Endothelial cell of umbilical vein (primary cell): ENCODE measurements at regions not wholly inside any gene's neighbourhood (a gene's known extent, or its start where the extent isn't known, plus 50 kb on each side); places are given as distances from the start of the nearest gene placed in this dataset.
A peak's percentile ranks its signal among the peaks of the same experiment; 100 is the strongest.

Source experiments
- BruUV-seq: library from RNA; stranded (reverse); fragments of 400-500 nt; replicated peaks from 2 replicates; lab custom pipeline; 2021; lab: Mats Ljungman, UMichigan
- CTCF ChIA-PET: fragments of 300-600, 350-600 bp; sonication (Branson Sonifier 250); formaldehyde crosslinking; loops from one replicate; lab custom pipeline; 2021; ENCODE audit warnings: antibody characterized with exemption, inconsistent platforms; lab: Charles Lee
- POLR2A ChIA-PET: fragments of 300-600, 350-600 bp; sonication (Branson Sonifier 250); formaldehyde crosslinking; loops from one replicate; lab custom pipeline; 2021; ENCODE audit warnings: antibody characterized with exemption, inconsistent platforms; lab: Charles Lee
- DNase-seq: peaks from one replicate; pipeline ENCODE4 v3.0.0-alpha.2; 2011; ENCODE audit warnings: low read depth, low spot score
- FAIRE-seq: peaks from 2 replicates; lab custom pipeline; 2011; peaks lifted over from hg19 to GRCh38; lab: Jason Lieb, UNC
- H2AFZ ChIP-seq: 2 replicates; pipeline ENCODE4 v1.6.0; 2012; ENCODE audit warnings: low read depth, low read length, control low read depth, inconsistent platforms
- H3K27ac ChIP-seq: 2 replicates; pipeline ENCODE4 v1.5.1; 2011; ENCODE audit warnings: low read depth, mild to moderate bottlenecking, control low read depth, low read length, moderate library complexity; ENCODE audit not compliant: insufficient read depth
- H3K27me3 ChIP-seq, 2 experiments: 2 replicates each; pipeline versions ENCODE4 v1.6.0 to v1.6.1; 2011; ENCODE audit warnings: low read length in 2 of 2, mixed read lengths in 1 of 2; ENCODE audit not compliant: control insufficient read depth in 2 of 2, insufficient read depth in 2 of 2
- H3K36me3 ChIP-seq, 2 experiments: 2 replicates in 1 of 2; 3 replicates in 1 of 2; pipeline ENCODE4 v1.5.1; 2011; ENCODE audit warnings: low read length in 2 of 2, mild to moderate bottlenecking in 1 of 2, moderate library complexity in 1 of 2; ENCODE audit not compliant: control insufficient read depth in 2 of 2, insufficient read depth in 2 of 2; ENCODE audit errors: extremely low read depth in 1 of 2
- H3K4me1 ChIP-seq: 3 replicates; pipeline ENCODE4 v1.5.1; 2011; ENCODE audit warnings: mild to moderate bottlenecking, low read length; ENCODE audit not compliant: control insufficient read depth, insufficient read depth; ENCODE audit errors: extremely low read depth
- H3K4me2 ChIP-seq: 2 replicates; pipeline ENCODE4 v1.6.1; 2011; ENCODE audit warnings: low read length, control low read depth, mixed read lengths; ENCODE audit not compliant: insufficient read depth
- H3K4me3 ChIP-seq, 3 experiments: fragments of 200-600 bp in 1 of 3; sonication (generic), shearing (Covaris generic) in 1 of 3; replicated peaks in 1 of 3; 2 replicates each; pipeline ENCODE4 v1.5.1; 2011 to 2016; ENCODE audit warnings: control low read depth in 3 of 3, low read length in 3 of 3, mild to moderate bottlenecking in 2 of 3, inconsistent platforms in 1 of 3, low read depth in 1 of 3, moderate library complexity in 1 of 3; ENCODE audit not compliant: insufficient read depth in 1 of 3
- H3K79me2 ChIP-seq: 2 replicates; pipeline ENCODE4 v1.6.0; 2012; ENCODE audit warnings: low read length, inconsistent platforms; ENCODE audit not compliant: control insufficient read depth, insufficient read depth
- H3K9ac ChIP-seq: replicated peaks from 2 replicates; pipeline ENCODE3; 2011; ENCODE audit warnings: low read length, control low read depth; ENCODE audit not compliant: insufficient read depth; ENCODE audit errors: extremely low read depth
- H3K9me1 ChIP-seq: replicated peaks from 3 replicates; pipeline ENCODE4 v1.6.0; 2011; ENCODE audit warnings: mild to moderate bottlenecking, low read length; ENCODE audit not compliant: control insufficient read depth, insufficient read depth; ENCODE audit errors: extremely low read depth
- H3K9me3 ChIP-seq: replicated peaks from 2 replicates; pipeline ENCODE4 v1.5.1; 2012; ENCODE audit warnings: low read length, inconsistent platforms; ENCODE audit not compliant: control insufficient read depth, insufficient read depth
- H4K20me1 ChIP-seq: replicated peaks from 2 replicates; pipeline ENCODE3; 2011; ENCODE audit warnings: mild to moderate bottlenecking, low read length; ENCODE audit not compliant: control insufficient read depth, insufficient read depth; ENCODE audit errors: extremely low read depth
- EZH2 ChIP-seq: IDR thresholded peaks from 2 replicates; pipeline ENCODE4 v1.6.1; 2012; ENCODE audit warnings: borderline replicate concordance, low read depth, mild to moderate bottlenecking, moderate library complexity, low read length, inconsistent platforms; ENCODE audit not compliant: severe bottlenecking
- FOS ChIP-seq: IDR thresholded peaks from 2 replicates; pipeline ENCODE4 v1.6.1; 2011; ENCODE audit warnings: mild to moderate bottlenecking, low read length, moderate library complexity, borderline replicate concordance; ENCODE audit not compliant: insufficient read depth
- GATA2 ChIP-seq: IDR thresholded peaks from 2 replicates; pipeline ENCODE4 v1.7.0; 2011; ENCODE audit warnings: low read depth, mild to moderate bottlenecking, moderate library complexity, mixed read lengths, low read length; ENCODE audit not compliant: insufficient read length, insufficient read depth
- JUN ChIP-seq: IDR thresholded peaks from 2 replicates; pipeline ENCODE4 v1.6.1; 2011; ENCODE audit warnings: borderline replicate concordance, low read depth; ENCODE audit not compliant: insufficient read length, insufficient read depth
- MYC ChIP-seq: IDR thresholded peaks from one replicate; pipeline ENCODE4 v1.6.1; 2011; ENCODE audit warnings: mild to moderate bottlenecking, low read depth, low read length
- POLR2A ChIP-seq: IDR thresholded peaks from 2 replicates; pipeline ENCODE4 v1.6.1; 2012; ENCODE audit warnings: low read depth, mild to moderate bottlenecking, control low read depth, low read length
- POLR2AphosphoS5 ChIP-seq: IDR thresholded peaks from 2 replicates; pipeline ENCODE4 v1.6.1; 2012; ENCODE audit warnings: low read depth, mild to moderate bottlenecking, control low read depth, low read length, moderate library complexity; ENCODE audit not compliant: insufficient read depth
- dilution Hi-C: fragments of 300-500 bp; cut with MboI; formaldehyde crosslinking; loops from one replicate; pipeline ENCODE4 v1.15.0; 2019; ENCODE audit warnings: low sequenced_read_pairs; ENCODE audit not compliant: extremely low pct_ligation_motif_present
- intact Hi-C: fragments of 100-400 bp; cut with micrococcal nuclease; formaldehyde crosslinking; loops from one replicate; pipeline ENCODE4 v1.10.0; 2022
- TF ChIP-seq, protein P1 (sequence below): IDR thresholded peaks from 2 replicates; pipeline ENCODE4 v1.6.1; 2011; ENCODE audit not compliant: insufficient read depth, insufficient read length

DNA sequence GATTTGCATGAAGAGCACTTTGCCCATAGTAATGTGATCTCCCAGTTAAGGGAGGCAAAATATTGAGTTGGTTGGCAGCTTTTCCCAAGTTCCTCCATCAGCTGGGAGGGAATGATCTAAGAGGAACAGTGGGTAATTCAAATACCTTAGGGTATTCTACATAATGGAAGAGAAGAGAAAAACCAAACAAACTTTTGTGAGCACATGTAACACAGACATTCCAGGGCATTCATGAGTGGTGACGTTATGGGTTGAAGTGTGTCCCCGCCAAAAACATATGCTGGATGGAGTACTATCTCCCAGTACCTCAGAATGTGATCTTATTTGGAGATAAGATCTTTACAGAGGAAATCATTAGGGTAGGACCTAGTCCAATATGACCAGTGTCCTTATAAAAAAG is 220.1 kb downstream of the FOXO1 start:
- no peak for FAIRE-seq

DNA sequence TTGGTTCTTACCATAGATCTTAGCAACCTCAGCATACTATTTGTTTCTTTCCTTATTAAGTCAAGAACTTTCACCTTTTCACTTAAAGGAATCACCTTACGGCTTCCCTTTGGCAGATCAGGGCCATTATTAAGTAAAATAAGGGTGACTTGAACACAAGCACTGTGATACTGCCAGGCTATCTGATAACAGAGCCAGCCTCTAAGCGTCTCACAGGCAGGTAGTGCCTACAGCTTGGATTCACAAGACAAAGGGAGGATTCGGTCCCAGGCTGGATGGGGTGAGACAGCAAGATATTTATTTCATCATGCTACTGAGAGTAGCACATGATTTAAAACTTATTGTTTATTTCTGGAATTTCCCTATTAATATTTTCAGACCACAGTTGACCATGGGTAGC is 218.6 kb downstream of the FOXO1 start:
- Histone ChIP-seq H2AFZ (no peak overlapping the region), H3K4me1 (peaks cover 19% of the 10 kb centered on the region), H3K27ac (no peak overlapping the region), H3K9me3 (no peaks in the 10 kb centered on the region), H4K20me1 (no peaks in the 10 kb centered on the region), H3K9me1 (no peaks in the 10 kb centered on the region), H3K79me2 (no peaks in the 10 kb centered on the region), H3K9ac (no peak overlapping the region), H3K4me3 (no peak overlapping the region), H3K27me3 (no peaks in the 10 kb centered on the region), H3K36me3 (no peaks in the 10 kb centered on the region), H3K4me2 (no peak overlapping the region)
- intact Hi-C loops (loop anchor here (10.0 kb wide), 1 partner anchor 763 kb away; no protein-coding TSS in a partner anchor), dilution Hi-C loops (no loop called here)
- no peak for FAIRE-seq
- TF ChIP-seq FOS (no peak), POLR2A (no peak), EZH2 (no peak), MYC (no peak), POLR2AphosphoS5 (no peak), JUN (no peak)
- TF ChIP-seq, protein P1, sequence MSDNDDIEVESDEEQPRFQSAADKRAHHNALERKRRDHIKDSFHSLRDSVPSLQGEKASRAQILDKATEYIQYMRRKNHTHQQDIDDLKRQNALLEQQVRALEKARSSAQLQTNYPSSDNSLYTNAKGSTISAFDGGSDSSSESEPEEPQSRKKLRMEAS, result no peak
- no TSS peak for BruUV-seq
- no peak for DNase-seq
- CTCF ChIA-PET, result no interaction called here
- POLR2A ChIA-PET, result no interaction called here

More for the DNA sequence above, 220.1 kb downstream of the FOXO1 start:
- POLR2A ChIA-PET, result no interaction called here
- BruUV-seq, result no TSS peak
- DNase-seq, result peak; percentile 11
- Histone ChIP-seq H3K36me3 (no peaks in the 10 kb centered on the region), H3K9me3 (no peaks in the 10 kb centered on the region), H3K27ac (peak overlapping the region; percentile 54), H3K4me2 (no peak overlapping the region), H3K4me1 (peaks cover 29% of the 10 kb centered on the region), H2AFZ (no peak overlapping the region), H4K20me1 (no peaks in the 10 kb centered on the region), H3K27me3 (no peaks in the 10 kb centered on the region), H3K4me3 (no peak overlapping the region), H3K79me2 (no peaks in the 10 kb centered on the region), H3K9me1 (no peaks in the 10 kb centered on the region), H3K9ac (no peak overlapping the region)
- dilution Hi-C loops (no loop called here), intact Hi-C loops (loop anchor here (10.0 kb wide), 1 partner anchor 762 kb away; no protein-coding TSS in a partner anchor)
- TF ChIP-seq GATA2 (peak; percentile 45), POLR2AphosphoS5 (no peak), JUN (no peak)
- CTCF ChIA-PET, result interaction anchor here (1.5 kb wide), 1 partner anchor 9 kb away, joined by 3 read pairs; no protein-coding TSS in a partner anchor
